HEK293 (cell line): ENCODE measurements at regions not wholly inside any gene's neighbourhood (a gene's known extent, or its start where the extent isn't known, plus 50 kb on each side); places are given as distances from the start of the nearest gene placed in this dataset.

Experiments
- CTCF ChIA-PET: fragments of 350-600 bp; formaldehyde crosslinking; extraction: SDS; loops from one replicate; lab custom pipeline; 2021; ENCODE audit warnings: antibody characterized with exemption; lab: Yijun Ruan, JAX
- POLR2A ChIA-PET: fragments of 300-600 bp; formaldehyde crosslinking; extraction: SDS; loops from one replicate; lab custom pipeline; 2020; ENCODE audit warnings: antibody characterized with exemption, inconsistent platforms; lab: Yijun Ruan, JAX
- H3K27ac ChIP-seq: fragments of 200-500 bp; sonication (Bioruptor generic); 2 replicates; pipeline ENCODE4 v1.5.1; 2014; ENCODE audit warnings: low read depth, low read length, control low read depth, inconsistent platforms; ENCODE audit errors: extremely low read depth
- H3K36me3 ChIP-seq, 2 experiments: fragments of 200-500 bp in 1 of 2; sonication (Bioruptor generic) in 1 of 2; 1 replicate in 1 of 2; 2 replicates in 1 of 2; pipeline ENCODE4 v1.5.1; 2014 to 2017; ENCODE audit warnings: inconsistent platforms in 2 of 2, low read length in 2 of 2; ENCODE audit not compliant: control insufficient read depth in 2 of 2, insufficient read depth in 1 of 2
- H3K4me1 ChIP-seq: fragments of 200-500 bp; sonication (Bioruptor generic); 2 replicates; pipeline ENCODE4 v1.5.1; 2014; ENCODE audit warnings: mild to moderate bottlenecking, low read length, inconsistent platforms; ENCODE audit not compliant: control insufficient read depth, insufficient read depth
- H3K4me3 ChIP-seq: 2 replicates; pipeline ENCODE4 v1.5.1; 2011; ENCODE audit warnings: low read depth, mild to moderate bottlenecking, control low read depth, low read length, moderate library complexity
- H3K9me3 ChIP-seq: fragments of 200-500 bp; sonication (Bioruptor generic); 2 replicates; pipeline ENCODE4 v1.5.1; 2014; ENCODE audit warnings: low read depth, low read length, inconsistent platforms; ENCODE audit not compliant: control insufficient read depth, insufficient read depth
- HOXA7 ChIP-seq: sonication (generic); formaldehyde crosslinking; IDR thresholded peaks from 2 replicates; pipeline ENCODE4 v1.8.1; 2022; ENCODE audit warnings: missing genetic modification reagents, borderline replicate concordance
- KLF10 ChIP-seq: fragments of 450-650 bp; IDR thresholded peaks from 2 replicates; pipeline ENCODE4 v1.5.1; 2018; ENCODE audit warnings: missing biosample characterization, mild to moderate bottlenecking, missing genetic modification characterization
- YY2 ChIP-seq: fragments of 450-650 bp; formaldehyde crosslinking; IDR thresholded peaks from 2 replicates; pipeline ENCODE4 v1.5.1; 2016; ENCODE audit warnings: missing biosample characterization, missing genetic modification characterization
- ZBTB20 ChIP-seq: fragments of 450-650 bp; formaldehyde crosslinking; IDR thresholded peaks from 2 replicates; pipeline ENCODE4 v1.5.1; 2016; ENCODE audit warnings: missing biosample characterization, missing genetic modification characterization
- ZIC2 ChIP-seq: fragments of 450-650 bp; formaldehyde crosslinking; IDR thresholded peaks from 2 replicates; pipeline ENCODE4 v1.5.1; 2016; ENCODE audit warnings: missing biosample characterization, missing genetic modification characterization
- ZNF112 ChIP-seq: fragments of 450-650 bp; formaldehyde crosslinking; IDR thresholded peaks from 2 replicates; pipeline ENCODE4 v1.5.0; 2017; ENCODE audit warnings: missing biosample characterization, missing genetic modification characterization
- ZNF223 ChIP-seq: fragments of 450-650 bp; formaldehyde crosslinking; IDR thresholded peaks from 2 replicates; pipeline ENCODE4 v1.5.1; 2016; ENCODE audit warnings: missing biosample characterization, missing genetic modification characterization
- ZNF239 ChIP-seq: fragments of 450-650 bp; formaldehyde crosslinking; IDR thresholded peaks from 2 replicates; pipeline ENCODE4 v1.5.1; 2016; ENCODE audit warnings: missing biosample characterization, missing genetic modification characterization
- ZNF24 ChIP-seq: fragments of 450-650 bp; formaldehyde crosslinking; IDR thresholded peaks from 2 replicates; pipeline ENCODE4 v1.5.1; 2016; ENCODE audit warnings: missing biosample characterization, missing genetic modification characterization
- ZNF391 ChIP-seq: fragments of 450-650 bp; formaldehyde crosslinking; IDR thresholded peaks from 2 replicates; pipeline ENCODE4 v1.5.1; 2016; ENCODE audit warnings: low read depth, missing biosample characterization, missing genetic modification characterization, borderline replicate concordance
- ZNF423 ChIP-seq: fragments of 450-650 bp; formaldehyde crosslinking; IDR thresholded peaks from 2 replicates; pipeline ENCODE4 v1.5.1; 2016; ENCODE audit warnings: missing biosample characterization, missing genetic modification characterization
- ZNF426 ChIP-seq: fragments of 450-650 bp; formaldehyde crosslinking; IDR thresholded peaks from 2 replicates; pipeline ENCODE4 v1.5.1; 2017; ENCODE audit warnings: missing biosample characterization, missing genetic modification characterization, mild to moderate bottlenecking, inconsistent platforms, moderate library complexity
- ZNF624 ChIP-seq: fragments of 450-650 bp; formaldehyde crosslinking; IDR thresholded peaks from 2 replicates; pipeline ENCODE4 v1.5.1; 2017; ENCODE audit warnings: missing biosample characterization, missing genetic modification characterization
- ZNF785 ChIP-seq: fragments of 450-650 bp; formaldehyde crosslinking; IDR thresholded peaks from 2 replicates; pipeline ENCODE4 v1.5.1; 2016; ENCODE audit warnings: missing biosample characterization, missing genetic modification characterization
- ZNF830 ChIP-seq: fragments of 450-650 bp; IDR thresholded peaks from 2 replicates; pipeline ENCODE4 v1.5.0; 2018; ENCODE audit warnings: missing biosample characterization, missing genetic modification characterization, low read depth, mild to moderate bottlenecking, moderate library complexity
- ZNF837 ChIP-seq: fragments of 450-650 bp; formaldehyde crosslinking; IDR thresholded peaks from 2 replicates; pipeline ENCODE4 v1.5.1; 2016; ENCODE audit warnings: missing biosample characterization, missing genetic modification characterization
- ZNF843 ChIP-seq: fragments of 450-650 bp; formaldehyde crosslinking; IDR thresholded peaks from 2 replicates; pipeline ENCODE4 v1.5.1; 2016; ENCODE audit warnings: missing biosample characterization, missing genetic modification characterization
- TF ChIP-seq, protein P1 (sequence below): fragments of 450-650 bp; formaldehyde crosslinking; IDR thresholded peaks from 2 replicates; pipeline ENCODE4 v1.5.1; 2016; ENCODE audit warnings: missing biosample characterization, missing genetic modification characterization
- TF ChIP-seq, protein P2 (sequence below): fragments of 450-650 bp; formaldehyde crosslinking; IDR thresholded peaks from 2 replicates; pipeline ENCODE4 v1.5.1; 2016; ENCODE audit warnings: missing biosample characterization, missing genetic modification characterization, borderline replicate concordance
- TF ChIP-seq, protein P3 (sequence below): fragments of 450-650 bp; formaldehyde crosslinking; IDR thresholded peaks from 2 replicates; pipeline ENCODE4 v1.5.1; 2016; ENCODE audit warnings: missing biosample characterization, missing genetic modification characterization
- TF ChIP-seq, protein P4 (sequence below): fragments of 450-650 bp; formaldehyde crosslinking; IDR thresholded peaks from 2 replicates; pipeline ENCODE4 v1.5.1; 2016; ENCODE audit warnings: missing biosample characterization, missing genetic modification characterization

DNA sequence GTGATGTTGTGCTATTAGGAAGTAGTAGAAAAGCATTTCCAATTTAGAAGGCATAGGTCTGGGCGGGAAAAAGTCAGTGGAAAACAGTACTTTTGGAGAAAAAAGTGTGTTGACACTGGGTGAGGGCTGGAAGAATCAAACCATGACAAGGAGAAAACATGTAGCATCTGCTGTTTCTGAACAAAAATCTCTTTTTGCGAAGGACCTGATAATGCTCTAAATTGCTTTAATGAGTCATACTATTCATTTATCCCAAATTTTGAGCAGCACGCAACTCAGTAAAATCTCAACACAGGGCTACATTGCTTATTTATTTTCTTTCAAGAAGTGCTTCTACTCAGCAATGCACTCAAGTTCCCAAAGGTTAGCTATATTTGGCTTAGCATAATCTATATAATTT lies 292.7 kb downstream of the DIPK2A start:
- Histone ChIP-seq H3K36me3 (no peaks in the 10 kb centered on the region), H3K27ac (no peak overlapping the region), H3K9me3 (no peaks in the 10 kb centered on the region), H3K4me1 (no peaks in the 10 kb centered on the region), H3K4me3 (no peak overlapping the region)
- POLR2A ChIA-PET = no interaction called here
- CTCF ChIA-PET = no interaction called here
- TF ChIP-seq, protein P1, sequence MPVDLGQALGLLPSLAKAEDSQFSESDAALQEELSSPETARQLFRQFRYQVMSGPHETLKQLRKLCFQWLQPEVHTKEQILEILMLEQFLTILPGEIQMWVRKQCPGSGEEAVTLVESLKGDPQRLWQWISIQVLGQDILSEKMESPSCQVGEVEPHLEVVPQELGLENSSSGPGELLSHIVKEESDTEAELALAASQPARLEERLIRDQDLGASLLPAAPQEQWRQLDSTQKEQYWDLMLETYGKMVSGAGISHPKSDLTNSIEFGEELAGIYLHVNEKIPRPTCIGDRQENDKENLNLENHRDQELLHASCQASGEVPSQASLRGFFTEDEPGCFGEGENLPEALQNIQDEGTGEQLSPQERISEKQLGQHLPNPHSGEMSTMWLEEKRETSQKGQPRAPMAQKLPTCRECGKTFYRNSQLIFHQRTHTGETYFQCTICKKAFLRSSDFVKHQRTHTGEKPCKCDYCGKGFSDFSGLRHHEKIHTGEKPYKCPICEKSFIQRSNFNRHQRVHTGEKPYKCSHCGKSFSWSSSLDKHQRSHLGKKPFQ (tag by site-specific recombination) = no peak
- TF ChIP-seq YY2 (tag by site-specific recombination) (no peak), ZNF426 (no peak), ZNF423 (tag by site-specific recombination) (no peak), ZIC2 (tag by site-specific recombination) (no peak), KLF10 (tag by site-specific recombination) (no peak), ZNF837 (tag by site-specific recombination) (no peak), ZNF112 (no peak), ZNF223 (tag by site-specific recombination) (no peak)
- TF ChIP-seq, protein P2, sequence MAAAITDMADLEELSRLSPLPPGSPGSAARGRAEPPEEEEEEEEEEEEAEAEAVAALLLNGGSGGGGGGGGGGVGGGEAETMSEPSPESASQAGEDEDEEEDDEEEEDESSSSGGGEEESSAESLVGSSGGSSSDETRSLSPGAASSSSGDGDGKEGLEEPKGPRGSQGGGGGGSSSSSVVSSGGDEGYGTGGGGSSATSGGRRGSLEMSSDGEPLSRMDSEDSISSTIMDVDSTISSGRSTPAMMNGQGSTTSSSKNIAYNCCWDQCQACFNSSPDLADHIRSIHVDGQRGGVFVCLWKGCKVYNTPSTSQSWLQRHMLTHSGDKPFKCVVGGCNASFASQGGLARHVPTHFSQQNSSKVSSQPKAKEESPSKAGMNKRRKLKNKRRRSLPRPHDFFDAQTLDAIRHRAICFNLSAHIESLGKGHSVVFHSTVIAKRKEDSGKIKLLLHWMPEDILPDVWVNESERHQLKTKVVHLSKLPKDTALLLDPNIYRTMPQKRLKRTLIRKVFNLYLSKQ = no peak
- TF ChIP-seq, protein P3, sequence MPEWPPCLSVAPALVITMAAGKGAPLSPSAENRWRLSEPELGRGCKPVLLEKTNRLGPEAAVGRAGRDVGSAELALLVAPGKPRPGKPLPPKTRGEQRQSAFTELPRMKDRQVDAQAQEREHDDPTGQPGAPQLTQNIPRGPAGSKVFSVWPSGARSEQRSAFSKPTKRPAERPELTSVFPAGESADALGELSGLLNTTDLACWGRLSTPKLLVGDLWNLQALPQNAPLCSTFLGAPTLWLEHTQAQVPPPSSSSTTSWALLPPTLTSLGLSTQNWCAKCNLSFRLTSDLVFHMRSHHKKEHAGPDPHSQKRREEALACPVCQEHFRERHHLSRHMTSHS (tag by site-specific recombination) = no peak

DNA sequence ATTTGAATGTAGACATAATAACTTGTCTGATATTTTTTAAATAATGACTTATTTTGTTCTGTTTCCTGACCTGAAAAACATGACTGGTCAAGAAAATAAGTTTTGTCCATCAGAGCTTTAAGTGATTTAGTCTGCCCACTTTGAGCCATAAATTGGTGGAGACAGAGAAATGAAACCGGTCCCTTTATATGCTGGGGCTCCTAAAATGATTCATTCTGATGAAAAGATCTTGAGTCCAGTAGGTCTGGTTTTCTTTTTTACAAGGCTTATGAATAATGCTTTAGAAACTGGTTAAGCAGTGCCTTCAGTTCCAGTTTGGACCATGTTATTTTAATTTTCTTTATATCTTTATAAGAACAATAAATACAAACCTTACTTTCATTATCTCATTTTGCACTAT lies 293.2 kb downstream of the DIPK2A start:
- no peaks in the 10 kb centered on the region for H3K36me3 ChIP-seq

DNA sequence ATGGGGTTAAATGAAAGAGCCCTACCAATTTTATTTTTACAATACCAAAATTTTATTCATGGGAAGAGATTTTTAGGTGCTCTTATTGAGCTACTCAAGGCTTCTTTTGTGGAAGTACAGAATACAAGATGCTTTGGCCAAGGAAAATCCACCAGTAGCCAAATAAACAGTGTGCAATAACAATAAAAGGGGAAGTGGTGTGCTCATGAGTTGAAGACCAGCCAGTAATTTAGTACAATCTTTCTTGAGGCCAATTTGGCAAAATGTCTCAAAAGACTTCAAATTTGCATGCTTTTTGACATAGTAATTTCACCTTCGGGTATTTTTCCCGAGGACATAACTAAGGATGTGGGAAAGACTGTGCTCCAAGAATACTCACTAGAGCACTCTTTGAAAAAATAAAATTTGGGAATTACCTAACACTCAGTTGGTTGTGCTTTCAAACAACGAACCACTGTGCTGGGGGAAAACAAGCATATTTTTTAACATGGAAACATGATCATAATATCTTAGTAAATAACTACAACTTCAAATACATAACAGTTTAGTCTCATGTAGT lies 294.0 kb downstream of the DIPK2A start:
- CTCF ChIA-PET = no interaction called here
- POLR2A ChIA-PET = no interaction called here

More for the DNA sequence above, 293.2 kb downstream of the DIPK2A start:
- Histone ChIP-seq H3K27ac (no peak overlapping the region), H3K4me1 (no peaks in the 10 kb centered on the region), H3K9me3 (no peaks in the 10 kb centered on the region), H3K4me3 (no peak overlapping the region)
- ChIA-PET POLR2A (no interaction called here), CTCF (no interaction called here)
- TF ChIP-seq HOXA7 (CRISPR knock-in tag) (no peak), ZNF239 (tag by site-specific recombination) (no peak), ZNF843 (tag by site-specific recombination) (no peak), ZNF391 (tag by site-specific recombination) (no peak), ZNF830 (tag by site-specific recombination) (no peak), ZNF24 (no peak)

More for the DNA sequence above, 294.0 kb downstream of the DIPK2A start:
- Histone ChIP-seq H3K4me3 (no peak overlapping the region), H3K27ac (no peak overlapping the region), H3K36me3 (no peaks in the 10 kb centered on the region), H3K9me3 (no peaks in the 10 kb centered on the region)
- TF ChIP-seq, protein P4, sequence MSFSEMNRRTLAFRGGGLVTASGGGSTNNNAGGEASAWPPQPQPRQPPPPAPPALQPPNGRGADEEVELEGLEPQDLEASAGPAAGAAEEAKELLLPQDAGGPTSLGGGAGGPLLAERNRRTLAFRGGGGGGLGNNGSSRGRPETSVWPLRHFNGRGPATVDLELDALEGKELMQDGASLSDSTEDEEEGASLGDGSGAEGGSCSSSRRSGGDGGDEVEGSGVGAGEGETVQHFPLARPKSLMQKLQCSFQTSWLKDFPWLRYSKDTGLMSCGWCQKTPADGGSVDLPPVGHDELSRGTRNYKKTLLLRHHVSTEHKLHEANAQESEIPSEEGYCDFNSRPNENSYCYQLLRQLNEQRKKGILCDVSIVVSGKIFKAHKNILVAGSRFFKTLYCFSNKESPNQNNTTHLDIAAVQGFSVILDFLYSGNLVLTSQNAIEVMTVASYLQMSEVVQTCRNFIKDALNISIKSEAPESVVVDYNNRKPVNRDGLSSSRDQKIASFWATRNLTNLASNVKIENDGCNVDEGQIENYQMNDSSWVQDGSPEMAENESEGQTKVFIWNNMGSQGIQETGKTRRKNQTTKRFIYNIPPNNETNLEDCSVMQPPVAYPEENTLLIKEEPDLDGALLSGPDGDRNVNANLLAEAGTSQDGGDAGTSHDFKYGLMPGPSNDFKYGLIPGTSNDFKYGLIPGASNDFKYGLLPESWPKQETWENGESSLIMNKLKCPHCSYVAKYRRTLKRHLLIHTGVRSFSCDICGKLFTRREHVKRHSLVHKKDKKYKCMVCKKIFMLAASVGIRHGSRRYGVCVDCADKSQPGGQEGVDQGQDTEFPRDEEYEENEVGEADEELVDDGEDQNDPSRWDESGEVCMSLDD = no peak
- no peak for TF ChIP-seq ZNF785
- no peak for TF ChIP-seq ZBTB20 (tag by site-specific recombination)
- no peak for TF ChIP-seq ZNF624 (tag by site-specific recombination)
- TF ChIP-seq, all 188 proteins: peak for 0
- H3K4me1 ChIP-seq = no peaks in the 10 kb centered on the region
